Motor neuron (in vitro differentiated cells): ENCODE measurements at regions not wholly inside any gene's neighbourhood (a gene's known extent, or its start where the extent isn't known, plus 50 kb on each side); places are given as distances from the start of the nearest gene placed in this dataset.
A peak's percentile ranks its signal among the peaks of the same experiment; 100 is the strongest.

Experiments
- ATAC-seq, 8 experiments: fragments of 200-7000 bp; cut with Tn5 transposase; replicated peaks in 6 of 8; 2 replicates each; pipeline ENCODE4 v1.8.0; 2021; ENCODE audit warnings: mild to moderate bottlenecking in 8 of 8, moderate library complexity in 8 of 8
- H3K27ac ChIP-seq, 2 donors: fragments of 250-450 bp; sonication (Bioruptor Pico); 2 replicates each; pipeline ENCODE4 v1.9.0; 2021; ENCODE audit warnings: antibody characterized with exemption in 2 of 2, mild to moderate bottlenecking in 2 of 2, moderate library complexity in 1 of 2
- H3K4me1 ChIP-seq, 2 donors: fragments of 250-450 bp; sonication (Bioruptor Pico); replicated peaks in 1 of 2; 2 replicates each; pipeline ENCODE4 v1.6.1; 2021; ENCODE audit warnings: antibody characterized with exemption in 2 of 2, mild to moderate bottlenecking in 2 of 2, moderate library complexity in 1 of 2
- H3K4me3 ChIP-seq, 5 donors: fragments of 250-450 bp; sonication (Bioruptor Pico); 2 replicates each; pipeline ENCODE4 v1.9.0; 2021; ENCODE audit warnings: antibody characterized with exemption in 5 of 5, mild to moderate bottlenecking in 5 of 5, moderate library complexity in 4 of 5
- WGBS, 10 experiments: fragments of 450-650 bp; shearing (Covaris generic); methylation state at CpG; one replicate each; pipeline ENCODE4 v1.0.0; 2022; 5-methylcytosine and 5-hydroxymethylcytosine counted together
- in situ Hi-C, 9 experiments: fragments of 400-800 bp; cut with MboI; loops; one replicate each; pipeline ENCODE4 v1.15.0; 2021; ENCODE audit warnings: low sequenced_read_pairs in 9 of 9, low pct_unique_long_range_greater_than_20kb in 2 of 9; ENCODE audit not compliant: unreplicated experiment in 9 of 9

DNA sequence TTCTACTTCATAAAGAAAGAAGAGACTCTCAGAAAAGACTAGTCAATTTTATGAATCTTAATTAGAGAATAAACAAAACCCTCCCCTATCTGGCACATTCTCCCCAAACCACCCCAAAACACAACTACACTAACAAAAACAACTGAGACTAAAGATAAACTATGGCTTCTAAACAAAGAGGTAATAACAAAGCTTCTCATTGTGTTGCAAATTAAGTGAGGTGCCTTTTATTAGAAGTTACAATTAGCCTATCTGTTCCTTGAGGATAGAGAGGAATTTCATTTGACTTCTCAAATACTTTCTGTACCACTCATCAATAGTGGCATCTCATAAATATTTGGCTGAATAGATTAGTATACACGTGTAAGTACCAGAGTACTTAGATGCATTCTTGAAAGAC lies 1196.2 kb downstream of the PCDH9 start:
- in situ Hi-C loops: no loop called here
- Histone ChIP-seq H3K27ac (no peak overlapping the region), H3K4me3 (no peak overlapping the region), H3K4me1 (peaks cover 0 to 15% of the 10 kb centered on the region in 2 donors)
- 0 to 50% (median 20%) methylated on average over 1 of the region's 1 CpG; no CpG with 5 or more reads in 1 of the 10 experiments for WGBS, 10 experiments
- no peak for ATAC-seq

DNA sequence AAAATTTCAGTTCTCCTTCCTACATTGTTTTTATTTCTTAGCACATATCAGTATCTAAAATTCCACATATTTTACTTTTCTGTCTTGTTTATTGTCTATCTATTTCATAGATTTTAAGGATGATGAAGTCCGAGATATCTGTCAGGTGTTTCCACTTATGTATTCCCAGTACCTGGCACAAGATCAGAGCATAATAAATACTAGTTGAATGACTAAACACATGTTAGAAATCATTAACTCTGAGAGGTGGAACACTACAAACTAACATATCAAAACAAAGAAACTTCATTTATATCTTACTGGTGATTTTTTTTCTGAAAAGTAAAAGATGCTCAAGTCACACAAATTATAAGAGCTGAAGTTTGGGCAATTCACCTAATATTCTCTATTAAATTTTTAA lies 1208.3 kb downstream of the PCDH9 start:
- Histone ChIP-seq H3K4me3 (no peak overlapping the region), H3K27ac (no peak overlapping the region), H3K4me1 (no peaks in the 10 kb centered on the region)
- 10 to 100% (median 78%) methylated on average over 1 of the region's 1 CpG; no CpG with 5 or more reads in 2 of the 10 experiments for WGBS, 10 experiments
- in situ Hi-C loops: no loop called here
- ATAC-seq: no peak

DNA sequence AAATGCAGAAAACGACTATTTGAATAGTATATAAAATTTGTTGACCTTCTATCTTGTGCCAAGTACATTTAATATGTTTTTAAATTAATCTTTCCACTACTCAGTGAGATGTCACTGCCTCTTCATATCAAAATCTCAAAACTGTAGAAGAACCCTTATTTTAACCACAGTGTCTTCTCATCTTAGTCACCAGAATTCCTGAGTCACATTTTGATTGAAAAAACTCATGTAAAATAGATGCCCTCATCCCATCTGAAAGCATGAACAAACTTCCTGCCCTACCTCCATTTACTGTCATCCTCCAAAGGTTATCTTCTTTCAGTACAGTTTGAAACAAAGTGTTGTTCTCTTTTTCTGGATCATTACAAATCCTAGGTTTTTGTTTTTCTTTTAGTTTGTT lies 1215.4 kb downstream of the PCDH9 start:
- in situ Hi-C loops: no loop called here
- ATAC-seq: no peak
- no peaks in the 10 kb centered on the region for H3K4me1 ChIP-seq
- H3K27ac ChIP-seq: no peak overlapping the region
- WGBS, 10 experiments: 0 to 86% (median 41%) methylated on average over 1 of the region's 1 CpG; no CpG with 5 or more reads in 2 of the 10 experiments
- no peak overlapping the region for H3K4me3 ChIP-seq

DNA sequence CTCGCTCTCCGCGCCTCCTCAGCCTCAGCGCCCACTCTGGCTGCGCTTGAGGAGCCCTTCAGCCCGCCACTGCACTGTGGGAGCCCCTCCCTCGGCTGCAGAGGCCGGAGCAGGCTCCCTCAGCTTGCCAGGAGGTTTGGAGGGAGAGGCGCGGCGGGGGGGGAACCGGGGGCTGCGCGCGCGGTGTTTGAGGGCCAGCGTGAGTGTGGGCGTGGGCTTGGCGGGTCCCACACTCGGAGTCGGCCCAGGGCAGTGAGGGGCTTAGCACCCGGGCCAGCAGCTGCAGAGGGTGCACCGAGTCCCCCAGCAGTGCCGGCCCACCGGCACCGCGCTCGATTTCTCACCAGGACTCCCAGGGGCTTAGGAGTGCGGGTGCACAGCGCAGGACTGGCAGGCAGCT lies 1220.9 kb downstream of the PCDH9 start:
- no peaks in the 10 kb centered on the region for H3K4me1 ChIP-seq
- H3K27ac ChIP-seq: no peak overlapping the region
- WGBS, 10 experiments: 91% methylated on average over 9 of the region's 30 CpGs; no CpG with 5 or more reads in 9 of the 10 experiments
- in situ Hi-C loops: no loop called here
- no peak overlapping the region for H3K4me3 ChIP-seq
- no peak for ATAC-seq

DNA sequence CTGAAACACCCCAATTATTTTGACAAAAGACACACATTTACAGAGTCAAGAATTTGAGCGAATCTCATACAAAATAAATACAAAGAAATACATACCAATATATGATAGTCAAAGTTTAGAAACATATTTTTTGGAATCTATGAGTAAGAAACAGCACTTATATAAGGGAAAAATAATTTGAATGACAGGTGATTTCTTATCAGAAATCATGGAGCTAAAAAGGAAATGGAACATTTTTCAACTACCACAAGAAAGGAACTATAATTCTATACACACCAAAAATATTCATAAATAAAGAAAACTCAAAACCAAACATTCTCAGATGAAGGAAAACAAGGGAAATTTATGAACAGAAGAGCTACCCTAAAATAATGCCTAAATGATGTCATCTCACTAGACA lies 1226.6 kb downstream of the PCDH9 start:
- 10 to 100% (median 83%) methylated on average over 1 of the region's 1 CpG; no CpG with 5 or more reads in 1 of the 10 experiments for WGBS, 10 experiments
- Histone ChIP-seq H3K4me1 (peaks cover 0 to 3% of the 10 kb centered on the region in 2 donors), H3K4me3 (no peak overlapping the region), H3K27ac (no peak overlapping the region)
- ATAC-seq: no peak
- in situ Hi-C loops: no loop called here

DNA sequence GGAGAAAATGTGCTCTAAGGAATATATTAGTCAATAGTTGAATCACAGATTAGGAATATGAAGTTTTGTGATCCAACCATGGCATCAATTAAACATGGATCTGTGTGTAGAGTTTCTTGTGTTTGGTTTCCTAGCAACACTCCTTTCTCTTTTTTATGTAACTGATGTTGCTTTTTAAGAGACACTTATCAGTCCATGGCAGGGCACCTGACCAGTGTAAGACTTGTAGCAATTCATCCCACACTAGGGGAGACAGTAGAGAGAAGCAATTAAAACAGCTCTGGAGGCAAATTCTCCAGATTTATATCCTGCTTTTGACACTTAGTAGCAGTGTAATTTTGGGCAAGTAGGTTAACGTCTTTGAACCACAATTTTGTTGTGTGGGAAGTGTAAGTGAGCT lies 1229.0 kb downstream of the PCDH9 start:
- H3K4me3 ChIP-seq: no peak overlapping the region
- H3K27ac ChIP-seq: no peak overlapping the region
- WGBS, 10 experiments: 0 to 100% (median 46%) methylated on average over 1 of the region's 1 CpG
- ATAC-seq: peak in 3 of 8 experiments; percentile 26 to 51 (median 49)
- in situ Hi-C loops: no loop called here
- H3K4me1 ChIP-seq: peaks cover 0 to 3% of the 10 kb centered on the region in 2 donors

DNA sequence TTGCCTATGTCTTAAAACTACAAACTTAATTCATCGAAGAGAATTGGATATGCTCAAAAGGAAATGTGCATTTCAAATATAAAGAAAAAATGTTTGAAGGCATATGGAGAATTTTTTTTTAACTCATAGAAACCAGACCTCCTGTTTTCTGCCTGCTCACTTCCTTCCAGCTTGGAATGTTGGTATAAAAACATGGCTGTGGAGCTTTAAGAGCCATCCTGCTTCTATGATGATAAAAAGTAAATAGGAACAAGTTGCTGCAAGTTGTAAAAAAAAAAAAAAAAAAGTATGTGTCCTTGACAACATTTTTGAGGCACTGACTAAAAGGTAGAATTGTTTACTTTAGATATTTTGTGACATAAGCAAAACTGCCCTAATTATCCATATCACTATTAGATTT lies 1230.7 kb downstream of the PCDH9 start:
- H3K4me3 ChIP-seq: no peak overlapping the region
- in situ Hi-C loops: no loop called here
- WGBS, 10 experiments: 0 to 100% (median 79%) methylated on average over 1 of the region's 1 CpG
- H3K27ac ChIP-seq: no peak overlapping the region
- peaks cover 0 to 3% of the 10 kb centered on the region in 2 donors for H3K4me1 ChIP-seq
- no peak for ATAC-seq

DNA sequence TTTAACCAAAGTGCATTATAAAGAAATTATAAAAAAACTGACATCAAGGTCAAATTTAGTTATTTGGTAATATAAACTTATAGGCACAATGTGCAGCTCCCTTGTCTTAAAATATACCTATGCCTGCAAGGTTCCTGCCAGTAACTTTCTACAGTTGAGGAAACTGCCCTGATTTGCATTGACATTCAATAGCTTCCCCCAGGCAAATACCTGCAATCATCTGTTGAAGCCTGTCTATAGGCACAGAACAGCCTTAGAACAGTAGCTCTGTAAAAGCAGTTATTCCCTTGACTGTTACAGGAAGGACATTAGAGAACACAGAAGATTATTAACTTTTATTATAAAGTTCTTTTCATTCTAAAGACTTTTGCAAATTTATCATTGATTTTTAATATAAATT lies 1239.5 kb downstream of the PCDH9 start:
- in situ Hi-C loops: no loop called here
- Histone ChIP-seq H3K4me1 (no peaks in the 10 kb centered on the region), H3K4me3 (no peak overlapping the region), H3K27ac (no peak overlapping the region)
- ATAC-seq: no peak

DNA sequence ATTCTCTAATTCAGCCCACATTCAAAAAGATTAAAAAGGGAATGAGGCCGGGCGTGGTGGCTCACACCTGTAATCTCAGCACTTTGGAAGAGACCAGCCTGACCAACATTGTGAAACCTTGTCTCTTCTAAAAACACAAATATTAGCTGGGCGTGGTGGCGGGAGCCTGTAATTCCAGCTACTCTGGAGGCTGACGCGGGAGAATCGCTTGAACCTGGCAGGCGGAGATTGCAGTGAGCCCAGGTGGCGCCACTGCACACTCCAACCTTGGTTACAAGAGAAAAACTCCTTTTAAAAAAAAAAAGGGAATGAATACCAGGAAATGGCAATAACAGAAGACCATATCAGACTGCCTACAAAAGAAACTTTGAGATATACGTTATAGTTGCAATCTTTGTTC lies 1244.5 kb downstream of the PCDH9 start:
- WGBS, 10 experiments: 20 to 100% (median 87%) methylated on average over 1 to 8 of the region's 10 CpGs; no CpG with 5 or more reads in 1 of the 10 experiments
- ATAC-seq: no peak
- H3K27ac ChIP-seq: no peak overlapping the region
- H3K4me1 ChIP-seq: no peaks in the 10 kb centered on the region
- no peak overlapping the region for H3K4me3 ChIP-seq
- in situ Hi-C loops: no loop called here

DNA sequence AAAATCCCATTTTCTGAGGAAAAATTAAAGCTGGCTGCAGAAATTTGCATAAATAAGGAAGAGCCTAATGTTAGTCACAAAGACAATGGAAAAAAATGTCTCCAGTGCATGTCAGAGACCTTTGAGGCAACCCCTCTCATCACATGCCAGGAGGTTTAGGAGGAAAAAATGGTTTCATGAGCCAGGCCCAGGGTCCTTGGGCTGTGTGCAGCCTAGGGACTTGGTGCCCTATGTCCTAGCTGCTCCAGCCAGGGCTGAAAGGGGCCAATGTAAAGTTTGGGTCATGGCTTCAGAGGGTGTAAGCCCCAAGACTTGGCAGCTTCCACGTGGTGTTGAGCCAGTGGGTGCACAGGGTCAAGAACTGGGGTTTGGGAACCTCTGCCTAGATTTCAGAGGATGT lies 1252.6 kb downstream of the PCDH9 start:
- no peak for ATAC-seq
- in situ Hi-C loops: no loop called here
- 0 to 50% (median 0%) methylated on average over 1 of the region's 1 CpG; no CpG with 5 or more reads in 5 of the 10 experiments for WGBS, 10 experiments
- Histone ChIP-seq H3K4me3 (no peak overlapping the region), H3K4me1 (no peaks in the 10 kb centered on the region), H3K27ac (no peak overlapping the region)

DNA sequence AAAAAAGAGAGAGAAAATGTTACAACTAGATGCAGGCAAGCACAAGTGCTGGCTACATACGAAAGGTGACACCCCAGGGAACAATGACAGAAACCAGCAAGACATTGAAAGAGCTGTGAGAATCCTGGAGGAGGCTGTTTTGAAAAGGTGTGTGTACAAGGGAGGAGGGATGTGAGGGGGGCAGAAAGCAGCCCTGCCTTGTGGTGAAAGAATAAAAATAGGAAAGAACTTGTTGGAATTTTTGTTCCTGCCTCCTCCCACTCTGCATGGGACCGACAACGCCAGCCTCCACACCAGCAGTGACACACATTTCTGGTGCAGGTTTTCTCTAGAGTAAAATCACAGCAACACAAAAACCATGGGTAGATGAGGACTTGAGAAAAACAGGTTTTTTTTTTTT lies 1258.6 kb downstream of the PCDH9 start:
- 0 to 100% (median 50%) methylated on average over 1 to 3 of the region's 3 CpGs; no CpG with 5 or more reads in 1 of the 10 experiments for WGBS, 10 experiments
- Histone ChIP-seq H3K4me1 (no peaks in the 10 kb centered on the region), H3K4me3 (no peak overlapping the region), H3K27ac (no peak overlapping the region)
- no peak for ATAC-seq
- in situ Hi-C loops: no loop called here

DNA sequence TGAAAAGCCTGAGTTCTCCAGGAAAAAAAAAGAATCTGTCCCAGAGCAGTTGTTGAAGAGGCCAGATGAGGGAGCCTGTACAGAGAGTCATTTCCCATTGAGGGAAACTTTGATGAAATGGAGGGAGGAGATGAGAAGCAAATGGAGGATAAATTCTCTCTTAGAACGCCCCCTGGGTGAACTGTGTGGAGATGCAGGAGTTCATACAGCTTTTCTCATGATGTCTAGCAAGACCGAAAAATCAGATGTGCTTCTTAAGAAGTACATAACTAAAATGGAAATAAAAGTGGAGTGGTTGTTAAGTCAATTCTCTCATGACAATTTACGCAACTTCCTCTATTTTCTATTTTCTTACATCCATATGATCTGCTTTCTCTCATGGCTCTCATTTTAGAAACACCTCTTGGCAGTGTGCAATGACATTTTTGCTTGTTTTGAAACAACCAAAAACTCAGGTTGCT lies 1263.1 kb downstream of the PCDH9 start:
- in situ Hi-C loops: no loop called here
- ATAC-seq: peak in 2 of 8 experiments; percentile 66 to 75
- 39 to 100% (median 67%) methylated on average over 1 to 3 of the region's 3 CpGs; no CpG with 5 or more reads in 2 of the 10 experiments for WGBS, 10 experiments

DNA sequence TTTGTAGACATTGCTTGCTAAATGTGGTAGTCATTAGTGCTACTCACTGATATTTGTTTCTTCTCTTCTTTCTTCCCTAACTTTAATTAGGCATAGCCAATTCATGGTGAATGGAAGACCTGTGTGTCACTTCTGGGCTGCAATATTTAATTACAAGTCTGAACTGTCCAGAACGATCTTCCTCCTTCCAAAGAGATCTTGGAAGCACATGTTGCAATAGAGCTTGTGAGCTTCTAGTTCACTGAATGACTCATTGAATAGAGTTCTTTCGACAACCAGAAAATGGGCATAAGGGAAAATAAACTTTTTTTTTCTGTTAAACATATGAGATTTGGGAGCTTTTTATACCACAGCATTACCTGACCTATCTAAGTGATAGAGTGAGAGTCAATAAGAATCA lies 1264.6 kb downstream of the PCDH9 start:
- Histone ChIP-seq H3K27ac (no peak overlapping the region), H3K4me1 (no peaks in the 10 kb centered on the region), H3K4me3 (no peak overlapping the region)
- no peak for ATAC-seq
- WGBS, 10 experiments: 0 to 100% (median 78%) methylated on average over 1 to 2 of the region's 2 CpGs; no CpG with 5 or more reads in 1 of the 10 experiments
- in situ Hi-C loops: no loop called here

More for the DNA sequence above, 1263.1 kb downstream of the PCDH9 start:
- Histone ChIP-seq H3K4me1 (no peaks in the 10 kb centered on the region), H3K4me3 (no peak overlapping the region), H3K27ac (no peak overlapping the region)

DNA sequence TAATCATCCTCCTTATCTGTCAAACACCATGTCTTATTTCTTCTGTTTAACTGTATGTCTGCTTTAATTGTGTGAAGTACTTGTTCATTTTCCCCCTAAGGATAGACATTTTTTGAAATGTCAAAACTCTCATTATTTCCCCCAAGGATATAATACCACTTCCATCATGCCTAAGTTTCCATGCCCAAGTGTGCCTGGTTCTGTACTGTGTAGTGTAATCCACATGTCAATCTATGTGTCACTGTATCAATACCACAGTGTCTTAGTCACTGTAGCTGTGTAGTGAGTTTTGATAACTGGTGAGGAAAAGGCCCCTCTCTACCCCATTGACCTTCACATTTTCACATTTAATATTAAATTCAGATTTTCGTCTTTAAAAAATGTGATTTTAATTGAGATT lies 1265.5 kb downstream of the PCDH9 start:
- H3K4me3 ChIP-seq: no peak overlapping the region
- no peak for ATAC-seq
- WGBS, 10 experiments: 20 to 100% (median 93%) methylated on average over 1 of the region's 1 CpG; no CpG with 5 or more reads in 1 of the 10 experiments
- in situ Hi-C loops: no loop called here
- H3K27ac ChIP-seq: no peak overlapping the region
- no peaks in the 10 kb centered on the region for H3K4me1 ChIP-seq
